PC-3 (cell line): ENCODE measurements at regions not wholly inside any gene's neighbourhood (a gene's known extent, or its start where the extent isn't known, plus 50 kb on each side); places are given as distances from the start of the nearest gene placed in this dataset.

Experiments used
- ATAC-seq: fragments of 200-7000 bp; cut with Tn5 transposase; 2 replicates; pipeline ENCODE4 v1.9.1; 2020; ENCODE audit warnings: mild to moderate bottlenecking, moderate library complexity
- BruUV-seq: library from RNA; stranded (reverse); fragments of 400-500 nt; replicated peaks from 2 replicates; lab custom pipeline; 2021; lab: Mats Ljungman, UMichigan
- CTCF ChIA-PET: fragments of 300-600 bp; sonication (Branson Sonifier 250); formaldehyde crosslinking; loops from one replicate; lab custom pipeline; 2022; ENCODE audit warnings: antibody characterized with exemption; lab: Charles Lee
- POLR2A ChIA-PET: fragments of 300-600 bp; sonication (Branson Sonifier 250); formaldehyde crosslinking; loops from one replicate; lab custom pipeline; 2022; ENCODE audit warnings: antibody characterized with exemption; ENCODE audit not compliant: unreplicated experiment; lab: Charles Lee
- DNase-seq: peaks from one replicate; pipeline ENCODE4 v3.0.0-alpha.2; 2015
- H2AFZ ChIP-seq: fragments of 300-600 bp; sonication (generic); 2 replicates; pipeline ENCODE4 v1.6.0; 2016; ENCODE audit warnings: antibody characterized with exemption, low read length
- H3F3A ChIP-seq: fragments of 300-600 bp; sonication (generic); one replicate; pipeline ENCODE4 v1.6.0; 2017; ENCODE audit warnings: antibody characterized with exemption, low read length, control low read depth, mild to moderate bottlenecking; ENCODE audit not compliant: unreplicated experiment
- H3K27ac ChIP-seq: fragments of 300-600 bp; sonication (generic); 2 replicates; pipeline ENCODE4 v1.5.1; 2016; ENCODE audit warnings: mild to moderate bottlenecking, low read length
- H3K27me3 ChIP-seq: fragments of 300-600 bp; sonication (generic); 2 replicates; pipeline ENCODE4 v1.6.1; 2016; ENCODE audit warnings: low read length, mixed read lengths
- H3K36me3 ChIP-seq: fragments of 300-600 bp; sonication (generic); 2 replicates; pipeline ENCODE4 v1.6.1; 2016; ENCODE audit warnings: low read depth, mixed run types, low read length, mixed read lengths
- H3K4me1 ChIP-seq: fragments of 300-600 bp; sonication (generic); 2 replicates; pipeline ENCODE4 v1.5.1; 2016; ENCODE audit warnings: low read length; ENCODE audit not compliant: insufficient read depth
- H3K4me2 ChIP-seq: fragments of 300-600 bp; sonication (generic); 2 replicates; pipeline ENCODE4 v1.6.0; 2016; ENCODE audit warnings: low read length
- H3K4me3 ChIP-seq: fragments of 300-600 bp; sonication (generic); 2 replicates; pipeline ENCODE4 v1.5.1; 2016; ENCODE audit warnings: mild to moderate bottlenecking, low read length, mixed read lengths
- H3K79me2 ChIP-seq: fragments of 300-600 bp; sonication (generic); 2 replicates; pipeline ENCODE4 v1.6.1; 2017; ENCODE audit warnings: low read length, mixed read lengths
- H3K9ac ChIP-seq: fragments of 300-600 bp; sonication (generic); 2 replicates; pipeline ENCODE4 v1.6.0; 2016; ENCODE audit warnings: mild to moderate bottlenecking, low read length
- H3K9me2 ChIP-seq: fragments of 300-600 bp; sonication (generic); replicated peaks from 2 replicates; pipeline ENCODE4 v1.6.1; 2016; ENCODE audit warnings: mixed run types, low read length, mixed read lengths
- H3K9me3 ChIP-seq: fragments of 300-600 bp; sonication (generic); 2 replicates; pipeline ENCODE4 v1.6.1; 2016; ENCODE audit warnings: low read length, mixed read lengths
- H4K20me1 ChIP-seq: fragments of 300-600 bp; sonication (generic); 2 replicates; pipeline ENCODE4 v1.6.1; 2016; ENCODE audit warnings: low read length, mixed read lengths
- CTCF ChIP-seq: fragments of 300-600 bp; sonication (generic); conservative IDR thresholded peaks from 2 replicates; pipeline ENCODE4 v1.5.1; 2017; ENCODE audit warnings: antibody characterized with exemption, low read depth, mild to moderate bottlenecking, low read length
- EZH2 ChIP-seq: fragments of 300-600 bp; sonication (generic); IDR thresholded peaks from one replicate; pipeline ENCODE4 v1.6.1; 2017; ENCODE audit warnings: antibody characterized with exemption, mild to moderate bottlenecking, low read length; ENCODE audit not compliant: unreplicated experiment
- EZH2phosphoT487 ChIP-seq: fragments of 300-600 bp; sonication (generic); IDR thresholded peaks from 2 replicates; pipeline ENCODE4 v1.6.1; 2018; ENCODE audit warnings: mild to moderate bottlenecking, antibody characterized with exemption, low read length, borderline replicate concordance
- intact Hi-C: fragments of 100-400 bp; cut with micrococcal nuclease; formaldehyde crosslinking; loops from 2 replicates; pipeline ENCODE4 v1.9.0; 2023

GRCh38 chr3:34703053-34703452 lies 904.6 kb downstream of the PDCD6IP start:
- ChIA-PET POLR2A (no interaction called here), CTCF (no interaction called here)
- Histone ChIP-seq H3K79me2 (no peaks in the 10 kb centered on the region), H3K4me2 (no peak overlapping the region), H3K27me3 (no peaks in the 10 kb centered on the region), H3K9me3 (no peaks in the 10 kb centered on the region), H3F3A (no peaks in the 10 kb centered on the region), H3K4me3 (no peak overlapping the region), H4K20me1 (no peaks in the 10 kb centered on the region), H3K27ac (no peak overlapping the region), H3K9me2 (no peaks in the 10 kb centered on the region), H3K9ac (no peak overlapping the region), H3K4me1 (no peaks in the 10 kb centered on the region), H2AFZ (no peak overlapping the region), H3K36me3 (no peaks in the 10 kb centered on the region)
- intact Hi-C loops: no loop called here
- DNase-seq (no peak), ATAC-seq (no peak)
- no peak for TF ChIP-seq CTCF
- TF ChIP-seq EZH2: no peak
- no peak for TF ChIP-seq EZH2phosphoT487
- no TSS peak for BruUV-seq

- TF ChIP-seq EZH2phosphoT487: no peak
- no peak for TF ChIP-seq CTCF
- no peak for TF ChIP-seq EZH2
- Histone ChIP-seq H2AFZ (no peak overlapping the region), H3K4me3 (no peak overlapping the region), H3K79me2 (no peaks in the 10 kb centered on the region), H3K4me2 (no peak overlapping the region), H3K36me3 (no peaks in the 10 kb centered on the region), H3K9me3 (0 out of 2 replicates have a peak, but pooled peaks cover 6% of the 10 kb centered on the region), H3K9ac (no peak overlapping the region), H3K27ac (no peak overlapping the region), H3K27me3 (no peaks in the 10 kb centered on the region), H4K20me1 (no peaks in the 10 kb centered on the region), H3F3A (no peaks in the 10 kb centered on the region), H3K9me2 (no peaks in the 10 kb centered on the region), H3K4me1 (no peaks in the 10 kb centered on the region)
- no TSS peak for BruUV-seq
- intact Hi-C loops: no loop called here
- ChIA-PET POLR2A (no interaction called here), CTCF (no interaction called here)
- DNase-seq (no peak), ATAC-seq (no peak)
These were observed 914.3 kb upstream of the ARPP21 start for GRCh38 chr3:34724916-34725499.

- no peaks in the 10 kb centered on the region for H4K20me1 ChIP-seq
- H3K4me1 ChIP-seq: no peaks in the 10 kb centered on the region
- no peaks in the 10 kb centered on the region for H3K27me3 ChIP-seq
- no peaks in the 10 kb centered on the region for H3K36me3 ChIP-seq
- H3K4me3 ChIP-seq: no peak overlapping the region
- no peaks in the 10 kb centered on the region for H3K79me2 ChIP-seq
- TF ChIP-seq EZH2: no peak
- no peak for TF ChIP-seq CTCF
- TF ChIP-seq EZH2phosphoT487: no peak
- H3K9me3 ChIP-seq: 0 out of 2 replicates have a peak, but pooled peaks cover 6% of the 10 kb centered on the region
- no peak for ATAC-seq
- BruUV-seq: no TSS peak
- intact Hi-C loops: no loop called here
- H3K4me2 ChIP-seq: no peak overlapping the region
- no peak overlapping the region for H3K27ac ChIP-seq
- no peaks in the 10 kb centered on the region for H3F3A ChIP-seq
- DNase-seq: no peak
- H2AFZ ChIP-seq: no peak overlapping the region
- H3K9me2 ChIP-seq: no peaks in the 10 kb centered on the region
- CTCF ChIA-PET: no interaction called here
- POLR2A ChIA-PET: no interaction called here
- no peak overlapping the region for H3K9ac ChIP-seq
These were observed 913.6 kb upstream of the ARPP21 start for GRCh38 chr3:34725774-34726173.
